ENCODE measurements at regions not wholly inside any gene's neighbourhood (a gene's known extent, or its start where the extent isn't known, plus 50 kb on each side); places are given as distances from the start of the nearest gene placed in this dataset.

GRCh38 chr14:71511152-71511551, 421.1 kb upstream of the RGS6 start:
- in situ Hi-C loops (cut with HindIII; ENCODE audit: low pct_ligation_motif_present, low sequenced_read_pairs), result no loop called here
- no peak overlapping the region for H3K4me3 ChIP-seq (ENCODE audit: low read depth, low read length)
- DNase-seq, result no peak
- peaks cover 13% of the 10 kb centered on the region for H3K36me3 ChIP-seq (replicated peaks)
- H3K27me3 ChIP-seq (replicated peaks), result no peaks in the 10 kb centered on the region
- TF ChIP-seq CTCF (IDR thresholded peaks at IDR 0.05; ENCODE audit: low read depth, low read length, missing control alignments), result no peak
- no peak overlapping the region for H3K27ac ChIP-seq

GRCh38 chr14:71514941-71515919, 417.0 kb upstream of the RGS6 start:
- in situ Hi-C loops (cut with HindIII; ENCODE audit: low pct_ligation_motif_present, low sequenced_read_pairs), result no loop called here
- TF ChIP-seq CTCF (IDR thresholded peaks at IDR 0.05; ENCODE audit: low read depth, low read length, missing control alignments), result no peak
- Histone ChIP-seq H3K27ac (no peak overlapping the region), H3K4me3 (ENCODE audit: low read depth, low read length) (no peak overlapping the region), H3K36me3 (replicated peaks) (peaks cover 13% of the 10 kb centered on the region), H3K27me3 (replicated peaks) (no peaks in the 10 kb centered on the region)
- no peak for DNase-seq

GRCh38 chr14:71521238-71522135, 410.7 kb upstream of the RGS6 start:
- in situ Hi-C loops (cut with HindIII; ENCODE audit: low pct_ligation_motif_present, low sequenced_read_pairs), result no loop called here
- no peak for DNase-seq
- H3K27me3 ChIP-seq (replicated peaks), result no peaks in the 10 kb centered on the region
- H3K36me3 ChIP-seq (replicated peaks), result no peaks in the 10 kb centered on the region
- TF ChIP-seq CTCF (IDR thresholded peaks at IDR 0.05; ENCODE audit: low read depth, low read length, missing control alignments), result no peak
- no peak overlapping the region for H3K27ac ChIP-seq
- no peak overlapping the region for H3K4me3 ChIP-seq (ENCODE audit: low read depth, low read length)

- Histone ChIP-seq H3K27ac (no peak overlapping the region), H3K4me3 (ENCODE audit: low read depth, low read length) (no peak overlapping the region), H3K27me3 (replicated peaks) (no peaks in the 10 kb centered on the region), H3K36me3 (replicated peaks) (no peaks in the 10 kb centered on the region)
- DNase-seq, result no peak
- no peak for TF ChIP-seq CTCF (IDR thresholded peaks at IDR 0.05; ENCODE audit: low read depth, low read length, missing control alignments)
- in situ Hi-C loops (cut with HindIII; ENCODE audit: low pct_ligation_motif_present, low sequenced_read_pairs), result no loop called here
Observed at GRCh38 chr14:71523630-71524319, 408.5 kb upstream of the RGS6 start.

GRCh38 chr14:71524320-71524982, 407.8 kb upstream of the RGS6 start:
- in situ Hi-C loops (cut with HindIII; ENCODE audit: low pct_ligation_motif_present, low sequenced_read_pairs), result no loop called here
- DNase-seq, result no peak
- no peak for TF ChIP-seq CTCF (IDR thresholded peaks at IDR 0.05; ENCODE audit: low read depth, low read length, missing control alignments)
- Histone ChIP-seq H3K36me3 (replicated peaks) (no peaks in the 10 kb centered on the region), H3K4me3 (ENCODE audit: low read depth, low read length) (no peak overlapping the region), H3K27me3 (replicated peaks) (no peaks in the 10 kb centered on the region), H3K27ac (no peak overlapping the region)

All from brain microvascular endothelial cell (primary cell).